ENCODE measurements at regions not wholly inside any gene's neighbourhood (a gene's known extent, or its start where the extent isn't known, plus 50 kb on each side); places are given as distances from the start of the nearest gene placed in this dataset.

GRCh38 chr6:40907198-40907701, 131.8 kb downstream of the UNC5CL start:
- peak; percentile 27 for DNase-seq

GRCh38 chr6:40906759-40907158, 132.3 kb downstream of the UNC5CL start:
- DNase-seq, result no peak

GRCh38 chr6:40904583-40905194, 134.3 kb downstream of the UNC5CL start:
- DNase-seq, result no peak

GRCh38 chr6:40903456-40903855, 135.6 kb downstream of the UNC5CL start:
- DNase-seq, result no peak

GRCh38 chr6:40901322-40902055, 137.5 kb downstream of the UNC5CL start:
- no peak for DNase-seq

- no peak for DNase-seq
Observed at GRCh38 chr6:40900791-40901190, 138.2 kb downstream of the UNC5CL start.

GRCh38 chr6:40899684-40900155, 139.3 kb downstream of the UNC5CL start:
- no peak for DNase-seq

GRCh38 chr6:40898073-40898472, 140.9 kb downstream of the UNC5CL start:
- DNase-seq, result no peak

- no peak for DNase-seq
Observed at GRCh38 chr6:40897390-40898003, 141.5 kb downstream of the UNC5CL start.

GRCh38 chr6:40896696-40897095, 142.3 kb downstream of the UNC5CL start:
- DNase-seq, result no peak

- DNase-seq, result no peak
Observed at GRCh38 chr6:40894962-40895799, 143.8 kb downstream of the UNC5CL start.

- no peak for DNase-seq
Observed at GRCh38 chr6:40893021-40893420, 146.0 kb downstream of the UNC5CL start.

GRCh38 chr6:40892223-40892622, 146.8 kb downstream of the UNC5CL start:
- no peak for DNase-seq

GRCh38 chr6:40891686-40892085, 147.3 kb downstream of the UNC5CL start:
- no peak for DNase-seq

GRCh38 chr6:40891131-40891530, 147.9 kb downstream of the UNC5CL start:
- no peak for DNase-seq

- no peak for DNase-seq
Observed at GRCh38 chr6:40889137-40889832, 149.7 kb downstream of the UNC5CL start.

GRCh38 chr6:40888456-40888990, 150.5 kb downstream of the UNC5CL start:
- no peak for DNase-seq

GRCh38 chr6:40887792-40888340, 151.2 kb downstream of the UNC5CL start:
- no peak for DNase-seq

- no peak for DNase-seq
Observed at GRCh38 chr6:40887079-40887791, 151.8 kb downstream of the UNC5CL start.

GRCh38 chr6:40885139-40885774, 153.8 kb downstream of the UNC5CL start:
- DNase-seq, result no peak

All from NCI-H2171 (cell line).